ENCODE measurements at regions not wholly inside any gene's neighbourhood (a gene's known extent, or its start where the extent isn't known, plus 50 kb on each side); places are given as distances from the start of the nearest gene placed in this dataset.

DNA sequence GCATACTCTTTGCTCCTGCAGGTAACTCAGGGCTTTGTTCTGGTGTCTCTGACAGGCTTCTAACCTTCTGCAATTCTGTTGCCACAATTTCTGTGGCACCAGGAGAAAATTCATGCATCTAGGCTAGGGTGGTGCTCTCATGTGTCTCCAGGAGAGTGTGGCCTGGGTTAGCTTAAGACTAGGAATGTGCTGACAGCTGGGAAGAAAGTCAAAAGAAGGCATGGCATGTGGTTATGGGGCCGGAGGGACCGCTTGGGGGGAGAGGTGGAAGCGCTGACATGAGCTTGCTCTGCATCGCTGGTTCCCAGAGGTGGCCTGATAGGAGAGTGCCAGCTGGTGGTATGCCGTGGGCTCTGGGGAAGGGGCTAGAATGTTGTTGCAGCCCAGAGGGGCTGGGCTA, 173.3 kb upstream of the TNP1 start:
- no peaks in the 10 kb centered on the region for H3K4me1 ChIP-seq (ENCODE audit: control insufficient read depth, insufficient read depth, low read length)
- H3K27ac ChIP-seq (ENCODE audit: low read length), result no peak overlapping the region
- peaks cover 2% of the 10 kb centered on the region for H3K27me3 ChIP-seq (ENCODE audit: control insufficient read depth, insufficient read depth, low read length)
- DNase-seq, result no peak
- no peaks in the 10 kb centered on the region for H3K36me3 ChIP-seq (ENCODE audit: control insufficient read depth, insufficient read depth, low read length)
- no peak overlapping the region for H3K4me3 ChIP-seq (ENCODE audit: low read length)
- WGBS (ENCODE audit: insufficient coverage, low lambda C conversion rate), result no CpG with 5 or more reads among the region's 5 CpGs
- no peaks in the 10 kb centered on the region for H3K9me3 ChIP-seq (ENCODE audit: control insufficient read depth, low read depth, low read length)

GRCh38 chr2:217031445-217031844, 171.6 kb upstream of the TNP1 start:
- no peak for DNase-seq
- Histone ChIP-seq H3K27ac (ENCODE audit: low read length) (no peak overlapping the region), H3K4me3 (ENCODE audit: low read length) (no peak overlapping the region), H3K4me1 (ENCODE audit: control insufficient read depth, insufficient read depth, low read length) (no peaks in the 10 kb centered on the region), H3K9me3 (ENCODE audit: control insufficient read depth, low read depth, low read length) (no peaks in the 10 kb centered on the region), H3K36me3 (ENCODE audit: control insufficient read depth, insufficient read depth, low read length) (no peaks in the 10 kb centered on the region), H3K27me3 (ENCODE audit: control insufficient read depth, insufficient read depth, low read length) (peaks cover 2% of the 10 kb centered on the region)
- no CpG with 5 or more reads among the region's 1 CpG for WGBS (ENCODE audit: insufficient coverage, low lambda C conversion rate)

GRCh38 chr2:217030081-217030480, 170.2 kb upstream of the TNP1 start:
- no peaks in the 10 kb centered on the region for H3K4me1 ChIP-seq (ENCODE audit: control insufficient read depth, insufficient read depth, low read length)
- H3K27ac ChIP-seq (ENCODE audit: low read length), result no peak overlapping the region
- H3K4me3 ChIP-seq (ENCODE audit: low read length), result no peak overlapping the region
- H3K9me3 ChIP-seq (ENCODE audit: control insufficient read depth, low read depth, low read length), result no peaks in the 10 kb centered on the region
- DNase-seq, result no peak
- WGBS (ENCODE audit: insufficient coverage, low lambda C conversion rate), result 60% methylated on average over 1 of the region's 6 CpGs
- peaks cover 2% of the 10 kb centered on the region for H3K27me3 ChIP-seq (ENCODE audit: control insufficient read depth, insufficient read depth, low read length)
- no peaks in the 10 kb centered on the region for H3K36me3 ChIP-seq (ENCODE audit: control insufficient read depth, insufficient read depth, low read length)

GRCh38 chr2:217028128-217028527, 168.3 kb upstream of the TNP1 start:
- Histone ChIP-seq H3K27ac (ENCODE audit: low read length) (no peak overlapping the region), H3K27me3 (ENCODE audit: control insufficient read depth, insufficient read depth, low read length) (peaks cover 2% of the 10 kb centered on the region), H3K4me3 (ENCODE audit: low read length) (no peak overlapping the region), H3K4me1 (ENCODE audit: control insufficient read depth, insufficient read depth, low read length) (no peaks in the 10 kb centered on the region), H3K9me3 (ENCODE audit: control insufficient read depth, low read depth, low read length) (no peaks in the 10 kb centered on the region), H3K36me3 (ENCODE audit: control insufficient read depth, insufficient read depth, low read length) (no peaks in the 10 kb centered on the region)
- no peak for DNase-seq
- WGBS (ENCODE audit: insufficient coverage, low lambda C conversion rate), result 83% methylated on average over 1 of the region's 1 CpG

GRCh38 chr2:217027414-217027813, 167.6 kb upstream of the TNP1 start:
- H3K4me3 ChIP-seq (ENCODE audit: low read length), result no peak overlapping the region
- DNase-seq, result no peak
- peaks cover 2% of the 10 kb centered on the region for H3K27me3 ChIP-seq (ENCODE audit: control insufficient read depth, insufficient read depth, low read length)
- WGBS (ENCODE audit: insufficient coverage, low lambda C conversion rate), result 83% methylated on average over 1 of the region's 1 CpG
- H3K36me3 ChIP-seq (ENCODE audit: control insufficient read depth, insufficient read depth, low read length), result no peaks in the 10 kb centered on the region
- H3K4me1 ChIP-seq (ENCODE audit: control insufficient read depth, insufficient read depth, low read length), result no peaks in the 10 kb centered on the region
- H3K9me3 ChIP-seq (ENCODE audit: control insufficient read depth, low read depth, low read length), result no peaks in the 10 kb centered on the region
- H3K27ac ChIP-seq (ENCODE audit: low read length), result no peak overlapping the region

GRCh38 chr2:217026569-217026968, 166.7 kb upstream of the TNP1 start:
- no peak overlapping the region for H3K4me3 ChIP-seq (ENCODE audit: low read length)
- WGBS (ENCODE audit: insufficient coverage, low lambda C conversion rate), result no CpG with 5 or more reads among the region's 3 CpGs
- no peaks in the 10 kb centered on the region for H3K36me3 ChIP-seq (ENCODE audit: control insufficient read depth, insufficient read depth, low read length)

GRCh38 chr2:217026161-217026560, 166.3 kb upstream of the TNP1 start:
- no peaks in the 10 kb centered on the region for H3K36me3 ChIP-seq (ENCODE audit: control insufficient read depth, insufficient read depth, low read length)
- no peak for DNase-seq
- H3K27ac ChIP-seq (ENCODE audit: low read length), result no peak overlapping the region
- H3K4me1 ChIP-seq (ENCODE audit: control insufficient read depth, insufficient read depth, low read length), result no peaks in the 10 kb centered on the region
- H3K9me3 ChIP-seq (ENCODE audit: control insufficient read depth, low read depth, low read length), result no peaks in the 10 kb centered on the region
- no peaks in the 10 kb centered on the region for H3K27me3 ChIP-seq (ENCODE audit: control insufficient read depth, insufficient read depth, low read length)
- 100% methylated on average over 1 of the region's 5 CpGs for WGBS (ENCODE audit: insufficient coverage, low lambda C conversion rate)
- H3K4me3 ChIP-seq (ENCODE audit: low read length), result no peak overlapping the region

More at GRCh38 chr2:217026569-217026968, 166.7 kb upstream of the TNP1 start:
- Histone ChIP-seq H3K4me1 (ENCODE audit: control insufficient read depth, insufficient read depth, low read length) (no peaks in the 10 kb centered on the region), H3K27me3 (ENCODE audit: control insufficient read depth, insufficient read depth, low read length) (no peaks in the 10 kb centered on the region), H3K9me3 (ENCODE audit: control insufficient read depth, low read depth, low read length) (no peaks in the 10 kb centered on the region), H3K27ac (ENCODE audit: low read length) (no peak overlapping the region)
- DNase-seq, result no peak

DNA sequence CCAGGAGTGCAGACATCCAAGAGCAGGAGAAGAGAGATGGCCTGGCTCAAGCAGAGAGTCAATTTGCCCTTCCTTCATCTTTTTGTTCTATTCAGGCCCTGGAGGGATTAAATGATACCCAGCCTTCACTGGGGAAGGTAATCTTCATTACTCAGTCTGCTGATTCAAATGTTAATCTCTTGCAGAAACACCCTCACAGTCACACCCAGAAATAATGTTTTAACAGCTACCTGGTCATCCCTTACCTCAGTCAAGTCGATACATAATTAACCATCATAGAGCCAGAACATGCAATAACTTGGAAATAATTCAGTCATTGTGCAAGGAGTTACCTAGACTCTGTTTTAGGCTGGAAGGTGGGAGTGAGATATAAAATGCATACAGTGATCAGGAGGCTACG, 163.7 kb upstream of the TNP1 start:
- WGBS (ENCODE audit: insufficient coverage, low lambda C conversion rate), result 71% methylated on average over 1 of the region's 2 CpGs
- no peaks in the 10 kb centered on the region for H3K4me1 ChIP-seq (ENCODE audit: control insufficient read depth, insufficient read depth, low read length)

GRCh38 chr2:217017456-217018252, 157.8 kb upstream of the TNP1 start:
- no peak overlapping the region for H3K27ac ChIP-seq (ENCODE audit: low read length)
- H3K9me3 ChIP-seq (ENCODE audit: control insufficient read depth, low read depth, low read length), result no peaks in the 10 kb centered on the region
- DNase-seq, result no peak
- no peaks in the 10 kb centered on the region for H3K27me3 ChIP-seq (ENCODE audit: control insufficient read depth, insufficient read depth, low read length)
- H3K36me3 ChIP-seq (ENCODE audit: control insufficient read depth, insufficient read depth, low read length), result no peaks in the 10 kb centered on the region
- 75% methylated on average over 1 of the region's 9 CpGs for WGBS (ENCODE audit: insufficient coverage, low lambda C conversion rate)
- no peaks in the 10 kb centered on the region for H3K4me1 ChIP-seq (ENCODE audit: control insufficient read depth, insufficient read depth, low read length)
- no peak overlapping the region for H3K4me3 ChIP-seq (ENCODE audit: low read length)

More for the DNA sequence above, 163.7 kb upstream of the TNP1 start:
- Histone ChIP-seq H3K27ac (ENCODE audit: low read length) (no peak overlapping the region), H3K4me3 (ENCODE audit: low read length) (no peak overlapping the region), H3K9me3 (ENCODE audit: control insufficient read depth, low read depth, low read length) (no peaks in the 10 kb centered on the region), H3K27me3 (ENCODE audit: control insufficient read depth, insufficient read depth, low read length) (no peaks in the 10 kb centered on the region), H3K36me3 (ENCODE audit: control insufficient read depth, insufficient read depth, low read length) (no peaks in the 10 kb centered on the region)
- no peak for DNase-seq

GRCh38 chr2:217016796-217017419, 157.0 kb upstream of the TNP1 start:
- no peaks in the 10 kb centered on the region for H3K27me3 ChIP-seq (ENCODE audit: control insufficient read depth, insufficient read depth, low read length)
- peak in 1 of 2 donors; percentile 13 for DNase-seq
- no CpG with 5 or more reads among the region's 7 CpGs for WGBS (ENCODE audit: insufficient coverage, low lambda C conversion rate)
- H3K27ac ChIP-seq (ENCODE audit: low read length), result no peak overlapping the region
- H3K4me3 ChIP-seq (ENCODE audit: low read length), result no peak overlapping the region
- H3K4me1 ChIP-seq (ENCODE audit: control insufficient read depth, insufficient read depth, low read length), result no peaks in the 10 kb centered on the region
- no peaks in the 10 kb centered on the region for H3K9me3 ChIP-seq (ENCODE audit: control insufficient read depth, low read depth, low read length)
- H3K36me3 ChIP-seq (ENCODE audit: control insufficient read depth, insufficient read depth, low read length), result no peaks in the 10 kb centered on the region

All from large intestine (tissue), 3 donors.